DLD1 (cell line): ENCODE measurements at regions not wholly inside any gene's neighbourhood (a gene's known extent, or its start where the extent isn't known, plus 50 kb on each side); places are given as distances from the start of the nearest gene placed in this dataset.
"Not testable (repeated sequence)": the region's sequence is repeated elsewhere in the genome, so short reads cannot be mapped to it uniquely, and the experiment has no call there.

ENCODE experiments used
- in situ Hi-C: cut with HindIII; loops from 2 replicates; pipeline ENCODE4 v1.10.0; 2017; ENCODE audit warnings: low sequenced_read_pairs

DNA sequence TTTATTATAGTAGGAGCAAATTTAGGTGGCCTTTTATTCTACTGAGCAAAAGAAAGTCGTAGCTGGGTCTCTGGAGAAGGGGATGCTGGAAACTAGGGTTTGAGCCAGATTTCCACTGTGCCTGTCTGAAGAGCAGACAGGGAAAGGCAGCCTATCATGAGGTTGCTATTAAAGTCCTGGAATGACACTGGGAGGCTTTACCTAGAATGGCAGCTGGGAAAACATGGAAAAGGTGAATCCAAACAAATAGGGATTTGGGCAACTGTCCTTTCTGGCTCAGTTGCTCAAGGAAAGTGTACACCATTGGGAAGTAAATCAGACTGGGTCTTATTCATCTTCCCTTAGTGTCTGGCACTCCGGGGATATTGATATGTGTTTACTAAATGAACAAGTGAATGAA lies 154.6 kb downstream of the MTX2 start:
- in situ Hi-C loops: no loop called here

DNA sequence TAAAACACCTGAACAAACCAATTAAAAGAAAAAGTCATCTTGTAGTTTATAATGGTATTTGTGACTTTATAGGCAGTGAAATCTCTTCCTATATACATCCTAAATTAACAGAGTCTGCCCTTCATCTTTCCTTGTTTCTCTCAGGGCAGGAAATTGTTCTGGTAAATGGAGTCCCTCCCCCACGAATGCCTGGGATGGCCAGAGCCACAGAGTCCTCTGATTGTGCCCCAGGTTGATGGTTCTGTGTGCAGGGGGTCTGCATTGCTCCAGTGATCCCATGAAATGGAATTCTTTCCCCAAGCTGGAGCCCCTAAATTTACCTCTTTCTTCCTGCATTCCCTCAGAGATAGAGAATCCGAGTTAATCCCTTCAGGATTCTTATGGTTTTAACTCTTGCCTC lies 155.5 kb downstream of the MTX2 start:
- in situ Hi-C loops: no loop called here

DNA sequence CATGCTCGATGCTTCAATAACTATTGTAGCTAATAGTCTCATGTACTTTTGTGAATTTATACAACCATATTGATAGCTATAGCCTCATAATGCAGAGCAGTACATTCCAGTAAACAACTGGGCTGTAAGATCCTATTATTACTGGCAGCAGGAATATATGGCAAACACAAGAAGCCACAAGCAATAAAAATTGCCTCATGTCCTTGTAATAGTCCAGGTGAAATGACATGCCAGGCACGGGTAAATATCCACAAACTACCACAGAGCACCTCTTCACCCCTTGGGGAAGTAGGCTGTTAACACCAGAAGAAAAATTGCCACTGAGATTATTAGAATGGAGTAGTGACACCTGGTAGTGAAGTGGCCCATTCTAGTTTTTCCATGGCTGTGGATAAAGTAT lies 158.3 kb downstream of the MTX2 start:
- in situ Hi-C loops: no loop called here

DNA sequence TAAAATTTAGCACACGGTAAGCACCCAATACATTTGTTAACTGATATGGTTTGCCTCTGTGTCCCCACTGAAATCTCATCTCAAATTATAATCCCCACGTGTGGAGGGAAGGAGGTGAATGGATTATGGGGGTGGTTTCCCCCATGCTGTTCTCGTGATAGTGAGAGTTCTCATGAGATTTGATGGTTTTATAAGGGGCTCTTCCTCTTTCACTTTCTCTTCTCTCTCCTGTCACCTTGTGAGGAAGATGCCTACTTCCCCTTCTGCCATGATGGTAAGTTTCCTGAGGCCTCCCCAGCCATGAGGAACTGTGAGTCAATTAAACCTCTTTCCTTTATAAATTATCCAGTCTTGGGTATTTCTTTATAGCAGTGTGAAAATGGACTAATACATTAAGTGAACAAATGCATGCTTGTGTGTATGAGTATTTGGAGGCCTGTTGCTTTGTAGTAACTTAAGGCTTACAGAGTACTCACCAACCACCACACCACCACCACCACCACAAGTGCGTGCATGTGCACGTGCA lies 159.8 kb downstream of the MTX2 start:
- in situ Hi-C loops: not testable (repeated sequence)

DNA sequence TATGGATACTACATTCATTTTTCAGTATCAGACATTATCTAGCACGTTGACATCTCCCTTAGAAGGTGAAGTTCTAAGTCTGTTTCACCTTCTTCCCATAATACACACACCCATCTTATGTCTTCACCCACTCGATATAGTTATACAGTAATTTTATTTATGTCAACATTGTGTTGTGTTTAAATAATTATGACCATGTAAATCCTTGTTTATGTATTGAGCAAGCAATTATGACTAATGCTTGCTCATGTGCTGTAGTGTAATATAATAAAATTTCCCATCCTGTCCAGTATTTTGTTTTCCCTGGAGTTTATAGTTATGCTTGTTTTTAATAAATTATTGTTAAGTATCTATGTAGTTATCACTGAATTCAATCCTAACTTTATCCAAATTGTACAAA lies 163.2 kb downstream of the MTX2 start:
- in situ Hi-C loops: no loop called here

DNA sequence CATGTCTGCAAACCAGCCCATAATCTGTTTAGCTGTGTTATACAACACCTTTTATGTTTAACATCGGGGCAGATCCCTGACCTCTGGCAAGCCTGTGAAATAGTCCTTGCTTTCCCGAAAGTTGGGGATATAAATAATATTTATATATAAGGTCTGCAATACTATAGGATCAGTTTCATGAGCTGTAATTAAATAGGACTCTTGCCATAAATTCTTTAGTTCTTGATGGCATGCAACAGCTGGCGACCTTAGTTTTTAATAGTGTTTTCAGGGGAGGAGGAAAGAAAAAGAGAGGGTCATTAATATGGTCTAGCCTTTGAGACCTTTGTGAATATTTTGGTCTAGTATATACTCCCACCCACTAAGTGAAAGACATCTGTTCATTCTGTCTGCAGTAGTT lies 166.5 kb downstream of the MTX2 start:
- in situ Hi-C loops: no loop called here

DNA sequence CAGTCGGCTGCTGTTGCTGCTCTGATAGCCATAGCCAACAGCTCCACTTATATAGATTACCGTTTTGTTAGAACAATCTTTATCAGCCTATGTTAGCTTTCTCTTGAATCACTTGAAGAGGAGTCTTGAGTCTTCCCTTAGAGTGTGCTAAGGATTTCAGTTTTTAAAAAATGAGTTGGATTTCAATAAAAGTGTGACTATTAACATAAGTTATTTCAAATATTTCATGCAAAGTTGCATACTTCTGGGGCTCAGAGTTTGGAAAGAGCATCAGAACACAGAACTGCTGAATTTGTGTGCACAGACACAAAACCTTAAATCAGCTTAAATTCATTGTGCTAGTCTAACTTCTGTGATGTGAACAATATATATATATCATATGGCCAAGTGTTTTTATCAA lies 174.7 kb downstream of the MTX2 start:
- in situ Hi-C loops: no loop called here

DNA sequence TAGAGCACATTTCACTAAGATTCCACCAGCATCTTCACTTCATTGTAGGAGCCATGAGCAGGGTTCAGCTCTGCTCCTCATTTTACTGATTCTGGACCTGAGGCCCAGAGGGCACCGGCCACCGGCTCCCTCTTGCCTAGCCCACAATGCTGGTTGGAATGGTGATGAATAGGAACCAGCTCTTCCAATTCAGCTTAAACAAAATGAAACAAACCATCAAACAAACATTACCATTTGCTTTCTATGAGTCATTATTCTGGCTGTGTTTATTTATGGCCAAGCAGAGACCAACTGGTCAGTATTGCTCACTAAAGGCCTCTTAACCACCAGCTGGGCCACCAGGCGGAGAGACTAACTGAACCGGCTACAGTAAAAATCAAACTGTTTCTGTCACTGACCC lies 176.7 kb downstream of the MTX2 start:
- in situ Hi-C loops: no loop called here

DNA sequence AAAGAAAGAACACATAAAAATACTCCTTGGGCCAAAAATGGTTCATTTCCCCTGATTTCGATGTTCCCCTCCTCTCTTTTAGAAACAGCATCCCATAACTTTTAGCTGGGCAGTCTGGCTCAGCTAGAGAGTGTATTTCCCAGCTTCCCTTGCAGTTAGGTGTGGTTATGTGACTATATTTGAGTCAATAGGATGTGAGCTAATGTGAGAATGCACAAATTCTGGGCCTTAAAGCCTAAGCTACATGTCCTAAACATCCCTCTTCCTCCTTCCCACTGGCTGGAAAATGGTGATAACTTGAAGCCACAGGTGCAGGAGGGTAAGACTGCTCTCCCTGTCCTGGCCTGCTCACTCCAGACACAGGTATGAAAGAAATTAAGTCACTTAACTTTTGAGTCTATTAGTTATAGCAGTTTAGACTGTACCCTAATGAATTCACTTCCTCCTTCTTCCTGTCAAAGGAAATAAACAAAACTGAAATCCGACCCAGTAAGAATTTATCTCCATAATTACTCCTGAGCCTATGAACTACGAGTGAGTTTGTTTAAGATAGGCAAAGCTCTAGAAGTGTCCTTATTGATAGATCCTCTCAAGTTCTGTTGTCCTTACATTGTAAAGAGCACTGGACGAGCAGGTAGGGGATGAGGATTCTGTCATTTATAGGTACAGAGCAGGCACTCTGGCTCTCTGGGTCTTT lies 177.6 kb downstream of the MTX2 start:
- in situ Hi-C loops: no loop called here

DNA sequence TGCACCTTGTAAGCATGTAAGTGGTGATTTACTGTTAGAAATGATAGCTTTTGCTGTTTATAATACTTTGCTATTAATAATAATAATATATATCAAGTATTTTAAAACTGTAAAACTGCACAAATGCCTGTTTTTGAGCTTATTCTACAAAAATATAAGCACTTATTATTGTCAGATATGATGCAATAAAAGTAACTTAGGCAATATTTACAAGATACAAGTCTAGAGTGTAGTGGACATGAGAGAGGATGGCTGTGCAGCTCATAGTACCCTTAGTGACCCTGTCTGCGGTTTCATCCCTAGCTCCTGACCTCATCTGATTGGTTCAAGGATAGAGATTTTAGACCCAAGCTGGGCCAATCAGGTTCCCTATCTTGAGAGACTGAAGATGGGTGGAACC lies 178.4 kb downstream of the MTX2 start:
- in situ Hi-C loops: no loop called here

DNA sequence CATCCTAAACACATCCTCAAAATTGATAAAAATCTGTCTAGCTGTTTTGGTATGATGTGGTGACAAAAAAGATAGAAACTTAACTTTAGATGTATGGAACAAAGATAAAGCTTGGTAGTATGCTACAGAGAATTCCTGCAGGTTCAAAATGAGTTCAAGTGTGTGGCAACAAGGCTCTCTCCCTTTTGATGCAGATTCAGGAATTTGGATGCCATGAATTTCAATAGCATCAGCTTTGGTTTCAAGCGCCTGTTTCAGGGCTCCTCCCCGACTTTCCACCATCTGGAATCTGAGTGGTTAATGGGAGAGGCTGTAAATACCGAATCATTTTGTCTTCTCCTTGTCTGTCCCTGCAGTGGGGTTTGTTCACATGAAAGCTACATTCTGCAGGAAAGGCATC lies 180.6 kb downstream of the MTX2 start:
- in situ Hi-C loops: no loop called here

DNA sequence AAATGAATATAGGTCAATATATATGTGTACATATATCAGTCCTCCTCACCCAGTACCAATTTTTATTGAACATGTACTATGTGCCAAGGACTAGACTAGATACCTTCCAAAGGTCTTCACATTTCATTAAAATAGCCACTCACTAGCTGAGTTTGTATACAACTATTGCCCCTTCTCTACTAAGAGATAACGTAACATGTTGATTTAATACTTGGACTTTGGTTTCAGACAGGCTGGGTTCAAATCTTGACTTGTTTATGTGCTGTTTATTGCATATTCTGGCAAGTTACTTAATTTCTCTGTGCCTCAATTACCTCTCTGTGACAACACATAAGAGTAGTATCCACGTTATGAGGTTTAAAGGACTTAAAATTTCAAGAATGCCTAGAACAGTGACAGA lies 184.5 kb downstream of the MTX2 start:
- in situ Hi-C loops: no loop called here

DNA sequence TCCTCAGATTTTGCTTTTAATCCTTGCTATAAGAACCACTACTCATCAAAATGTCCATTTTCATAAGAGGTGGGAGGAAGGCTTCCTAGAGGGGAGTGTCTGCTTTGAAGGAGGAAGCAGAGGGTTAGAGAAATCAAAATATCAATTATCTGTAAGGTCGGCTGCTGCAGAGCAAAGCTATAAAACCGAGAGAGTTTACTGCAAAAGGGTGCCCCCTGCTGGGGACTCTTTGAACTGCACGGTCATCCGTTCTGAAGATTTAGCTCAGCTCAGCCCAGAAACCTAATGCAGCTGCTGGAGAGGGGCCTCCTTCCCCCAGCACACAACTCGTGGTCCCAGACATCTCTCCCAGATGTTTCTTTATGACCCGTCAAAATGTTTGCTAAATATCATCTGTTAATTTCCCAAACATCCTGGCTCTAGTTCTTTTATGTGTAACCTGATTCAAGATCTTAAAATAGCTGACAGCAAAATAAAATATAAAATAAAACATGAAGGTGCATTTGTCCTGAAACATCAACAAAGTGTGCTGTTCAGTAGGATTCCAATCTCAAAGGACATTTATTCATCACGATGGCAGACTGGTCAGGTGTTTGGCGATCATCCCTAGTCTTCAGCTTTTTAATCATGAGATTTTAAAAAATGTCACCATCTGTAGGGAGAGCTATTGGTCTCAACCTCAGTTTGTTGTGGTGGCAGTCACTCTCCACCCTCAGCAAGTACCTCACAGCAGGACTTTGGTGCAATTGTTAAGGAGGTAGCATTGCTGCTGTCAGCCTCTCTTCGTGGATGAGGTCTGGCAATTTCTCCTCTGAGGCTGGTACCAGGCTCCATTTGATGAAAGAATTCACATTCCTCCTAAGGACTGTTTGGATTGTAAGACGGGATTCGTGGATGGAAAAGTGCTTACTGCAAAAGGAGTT lies 185.9 kb downstream of the MTX2 start:
- in situ Hi-C loops: no loop called here

DNA sequence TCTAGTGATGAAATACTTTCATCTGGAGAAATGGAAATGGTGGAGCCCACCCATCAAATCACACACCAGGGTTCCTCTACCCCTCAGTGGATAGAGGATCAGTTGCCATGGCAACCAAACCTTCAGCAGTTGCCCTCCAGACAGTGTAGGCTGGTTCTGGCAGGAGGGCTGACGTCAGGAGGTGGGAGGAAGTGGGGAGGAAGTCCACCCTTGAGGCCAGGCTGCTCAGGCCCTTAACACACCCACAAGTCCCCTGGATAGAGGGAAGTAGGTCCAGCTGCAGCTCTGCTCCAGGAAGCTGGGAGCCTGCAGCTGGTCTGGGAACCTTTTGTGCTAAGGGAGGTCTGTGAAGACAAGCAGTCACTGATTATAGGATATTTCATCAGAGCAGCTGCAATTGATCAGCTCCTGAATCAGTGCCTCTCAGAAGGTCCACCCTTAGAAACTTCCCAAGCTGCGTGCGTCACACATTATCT lies 186.6 kb downstream of the MTX2 start:
- in situ Hi-C loops: no loop called here

DNA sequence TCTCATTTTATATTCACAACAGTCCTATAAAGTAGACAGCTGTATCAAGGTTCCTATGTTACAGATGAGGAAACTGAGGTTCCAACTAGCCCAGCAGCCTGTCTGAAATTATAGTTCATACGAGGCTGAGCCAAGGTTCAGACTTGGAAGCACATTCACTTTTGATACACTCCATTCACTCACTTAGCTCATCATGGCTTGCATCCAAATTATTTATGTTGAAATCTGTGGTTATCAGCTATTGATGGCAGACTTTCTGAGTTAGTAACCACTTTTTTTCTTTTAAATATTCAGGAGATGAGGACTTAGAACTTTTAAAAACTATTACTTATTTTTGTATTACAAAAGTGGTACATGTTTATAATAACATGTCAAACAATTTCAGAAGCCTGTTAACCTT lies 188.2 kb downstream of the MTX2 start:
- in situ Hi-C loops: no loop called here

DNA sequence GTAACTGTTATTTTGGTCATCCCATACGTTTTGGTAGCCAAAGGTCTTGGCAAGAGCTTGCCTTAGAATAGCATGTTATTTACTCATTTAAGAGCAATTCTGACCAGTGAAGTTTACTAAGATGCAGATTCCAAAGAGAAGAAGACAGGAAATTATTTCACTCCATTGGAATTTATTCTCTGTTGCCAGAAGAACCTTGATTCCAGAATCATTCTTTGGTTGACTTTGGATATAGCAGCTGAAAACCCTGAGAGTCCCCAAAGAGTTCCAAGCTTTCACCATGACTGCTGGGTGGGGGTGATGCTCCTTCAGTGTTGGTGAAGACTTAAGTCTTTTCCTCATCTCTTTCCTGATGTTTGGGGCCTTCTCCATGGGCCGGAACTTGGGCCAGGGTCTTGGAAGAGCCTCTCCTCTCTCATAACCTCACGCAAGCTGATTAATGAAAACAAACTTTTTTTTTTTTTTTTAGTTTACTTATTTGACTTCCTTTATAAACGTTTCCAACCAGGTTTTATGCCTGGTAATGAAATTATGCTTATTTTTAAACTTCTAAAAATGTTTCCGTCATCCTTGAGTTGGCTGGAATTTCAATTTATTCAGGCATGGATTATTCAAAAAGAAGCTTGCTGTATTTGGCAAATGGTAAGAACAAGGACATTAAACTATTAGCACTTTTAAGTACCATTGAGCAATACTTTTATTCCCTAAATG lies 192.0 kb downstream of the MTX2 start:
- in situ Hi-C loops: no loop called here

DNA sequence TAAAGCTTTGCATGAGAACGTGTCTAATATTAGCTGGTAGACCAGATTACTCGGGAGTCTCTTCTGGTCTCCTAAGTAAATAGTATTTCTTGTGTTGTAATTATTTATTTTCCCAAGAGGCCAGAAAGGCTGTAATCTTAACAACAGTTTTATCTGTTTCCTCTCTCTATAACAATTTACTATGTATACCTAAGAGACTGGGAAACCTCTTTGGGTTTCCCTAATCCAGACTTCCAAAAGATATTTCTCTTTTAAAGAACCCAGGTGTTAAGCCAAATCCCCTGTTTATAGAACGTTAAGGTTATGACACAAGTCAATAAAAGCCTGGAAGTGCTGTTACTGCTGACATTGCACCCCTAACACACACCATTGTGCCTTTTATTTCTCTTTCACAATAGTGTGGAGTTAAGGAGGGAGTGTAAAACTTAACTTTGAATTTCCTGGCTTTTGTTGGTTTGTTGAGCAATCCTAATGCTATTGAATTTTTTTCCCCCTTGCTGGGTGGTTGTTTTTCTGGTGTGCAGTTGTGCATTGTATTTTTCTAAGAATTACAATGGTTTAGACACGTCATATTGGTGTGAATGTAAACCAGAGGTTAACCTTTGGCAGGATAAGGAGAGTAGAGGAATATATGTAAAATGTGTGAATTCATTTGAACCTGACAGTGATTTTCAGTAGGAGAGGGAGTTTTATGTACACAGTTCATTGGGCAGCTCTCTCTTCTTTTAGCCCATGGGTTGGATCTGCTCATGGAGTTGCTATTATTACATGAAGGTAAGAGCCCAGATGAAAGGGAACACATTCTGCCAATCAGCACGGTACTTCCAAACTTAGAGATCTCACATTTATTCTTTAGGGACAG lies 192.8 kb downstream of the MTX2 start:
- in situ Hi-C loops: no loop called here

DNA sequence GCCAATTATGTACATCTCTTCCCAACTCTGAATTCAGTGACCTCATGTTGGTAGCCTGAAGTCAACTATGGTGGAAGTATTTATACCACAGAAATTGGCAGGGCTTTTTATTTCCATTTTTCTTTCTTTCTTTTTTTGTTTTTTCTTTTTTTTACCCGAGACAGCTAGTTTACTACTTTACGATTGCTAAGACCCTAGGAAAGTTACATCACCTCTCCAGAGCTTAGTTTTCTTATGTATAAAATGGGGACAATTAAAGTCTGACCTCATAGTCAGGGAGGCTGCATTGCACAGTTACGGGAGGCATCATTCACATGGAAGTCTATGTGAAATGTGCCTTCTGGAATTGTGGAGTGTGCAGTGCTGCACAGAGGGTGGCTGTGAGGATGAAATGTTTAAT lies 194.3 kb downstream of the MTX2 start:
- in situ Hi-C loops: no loop called here

DNA sequence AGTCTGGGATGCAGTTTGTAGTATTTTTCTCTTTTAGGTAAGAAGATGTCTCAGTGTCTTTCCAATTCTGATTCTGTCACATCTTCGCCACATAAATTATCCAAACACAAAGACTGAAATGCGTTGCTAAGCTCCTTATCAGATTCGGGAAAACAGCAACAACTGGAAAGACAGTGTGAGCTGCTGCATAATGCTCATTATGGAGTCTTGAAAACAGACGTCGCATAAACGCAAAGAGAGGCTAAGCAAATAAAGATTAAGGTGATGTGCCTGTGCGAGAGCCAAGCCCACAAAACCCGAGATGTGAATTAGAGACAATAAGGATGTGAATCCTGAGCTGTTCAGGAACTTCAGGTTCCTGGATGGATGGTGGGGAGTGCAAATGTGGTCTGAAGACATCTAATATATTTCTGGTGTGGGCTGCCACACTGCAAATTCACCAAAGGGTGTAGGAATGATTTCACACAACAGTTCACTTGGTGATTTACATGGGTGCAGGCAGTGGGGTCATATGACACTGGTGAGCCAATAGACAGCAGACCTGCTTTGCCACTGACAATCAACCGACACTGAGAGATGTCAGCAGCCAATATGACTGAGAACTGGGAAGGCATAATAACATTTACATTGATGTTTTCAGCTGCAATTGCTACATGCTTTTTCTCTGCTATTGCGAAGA lies 195.8 kb downstream of the MTX2 start:
- in situ Hi-C loops: no loop called here

DNA sequence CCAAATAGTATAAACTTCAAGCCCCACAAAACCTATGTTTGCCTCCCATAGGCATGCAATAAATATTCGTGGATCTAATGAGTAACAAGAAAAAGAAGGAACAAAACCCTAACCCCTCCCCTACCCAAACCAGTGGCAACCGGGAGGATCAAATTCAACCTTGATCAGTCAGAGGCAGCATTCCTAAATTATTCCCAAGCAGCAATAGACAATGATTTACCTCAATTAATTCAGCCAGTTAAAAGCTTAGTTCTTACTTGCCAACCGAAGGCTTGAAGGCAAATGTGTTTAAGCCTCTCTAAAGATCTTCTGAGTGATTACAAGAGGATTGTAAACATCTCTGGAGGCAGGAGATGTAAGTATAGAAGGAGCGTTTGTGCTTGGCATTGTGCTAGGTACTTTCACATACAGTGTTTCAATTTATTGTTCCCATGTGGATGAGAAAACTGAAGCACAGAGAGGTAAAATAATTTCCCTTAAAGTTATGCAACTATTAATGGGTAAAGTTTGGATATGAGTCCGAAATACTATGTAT lies 197.7 kb downstream of the MTX2 start:
- in situ Hi-C loops: no loop called here
